PC-9 (cell line): ENCODE measurements at regions not wholly inside any gene's neighbourhood (a gene's known extent, or its start where the extent isn't known, plus 50 kb on each side); places are given as distances from the start of the nearest gene placed in this dataset.
"Not testable (repeated sequence)": the region's sequence is repeated elsewhere in the genome, so short reads cannot be mapped to it uniquely, and the experiment has no call there.

ENCODE experiments used
- BruUV-seq: library from RNA; stranded (reverse); fragments of 400-500 nt; replicated peaks from 2 replicates; lab custom pipeline; 2021; lab: Mats Ljungman, UMichigan
- CTCF ChIA-PET: fragments of 300-600 bp; sonication (Branson Sonifier 250); formaldehyde crosslinking; loops from one replicate; lab custom pipeline; 2022; ENCODE audit warnings: antibody characterized with exemption; lab: Charles Lee
- POLR2A ChIA-PET: fragments of 300-600 bp; sonication (Branson Sonifier 250); formaldehyde crosslinking; loops from one replicate; lab custom pipeline; 2022; ENCODE audit warnings: antibody characterized with exemption; ENCODE audit not compliant: unreplicated experiment; lab: Charles Lee
- DNase-seq, 2 experiments: peaks; one replicate each; pipeline versions ENCODE4 v3.0.0 to v3.0.0-alpha.2; 2015 to 2022; ENCODE audit warnings: mixed read lengths in 1 of 2
- H2AFZ ChIP-seq: fragments of 200-600 bp; sonication (generic); 2 replicates; pipeline ENCODE4 v1.8.1; 2017; ENCODE audit warnings: antibody characterized with exemption
- H3F3A ChIP-seq: fragments of 200-600 bp; sonication (generic); 2 replicates; pipeline ENCODE4 v1.8.1; 2017; ENCODE audit warnings: antibody characterized with exemption, mild to moderate bottlenecking, low read depth; ENCODE audit not compliant: insufficient read depth
- H3K27ac ChIP-seq: fragments of 200-600 bp; sonication (generic); 2 replicates; pipeline ENCODE4 v1.6.1; 2016; ENCODE audit warnings: mixed run types
- H3K27me3 ChIP-seq: fragments of 200-600 bp; sonication (generic); 2 replicates; pipeline ENCODE4 v1.6.1; 2016; ENCODE audit warnings: low read depth, mixed run types; ENCODE audit not compliant: insufficient read depth
- H3K36me3 ChIP-seq: fragments of 200-600 bp; sonication (generic); 2 replicates; pipeline ENCODE4 v1.6.1; 2016; ENCODE audit warnings: low read depth, mixed run types
- H3K4me1 ChIP-seq: fragments of 200-600 bp; sonication (generic); replicated peaks from 2 replicates; pipeline ENCODE4 v1.6.1; 2016; ENCODE audit warnings: mixed run types; ENCODE audit not compliant: insufficient read depth
- H3K4me2 ChIP-seq: fragments of 200-600 bp; sonication (generic); 2 replicates; pipeline ENCODE4 v1.6.1; 2017; ENCODE audit warnings: mixed run types
- H3K4me3 ChIP-seq: fragments of 200-600 bp; sonication (generic); 2 replicates; pipeline ENCODE4 v1.6.1; 2016; ENCODE audit warnings: mixed run types
- H3K79me2 ChIP-seq: fragments of 200-600 bp; sonication (generic); 2 replicates; pipeline ENCODE4 v1.6.1; 2017; ENCODE audit warnings: low read depth, mixed run types
- H3K9me2 ChIP-seq: fragments of 200-600 bp; sonication (generic); 2 replicates; pipeline ENCODE4 v1.8.1; 2017; ENCODE audit warnings: mild to moderate bottlenecking; ENCODE audit not compliant: insufficient read depth
- H3K9me3 ChIP-seq: fragments of 200-600 bp; sonication (generic); 2 replicates; pipeline ENCODE4 v1.8.1; 2016; ENCODE audit warnings: low read depth; ENCODE audit not compliant: insufficient read depth
- H4K20me1 ChIP-seq: fragments of 200-600 bp; sonication (generic); 2 replicates; pipeline ENCODE4 v1.8.1; 2017; ENCODE audit not compliant: insufficient read depth
- CTCF ChIP-seq: fragments of 200-600 bp; sonication (generic); conservative IDR thresholded peaks from 2 replicates; pipeline ENCODE4 v1.6.1; 2017; ENCODE audit warnings: mixed run types, antibody characterized with exemption, mild to moderate bottlenecking, moderate library complexity
- EZH2 ChIP-seq: fragments of 200-600 bp; sonication (generic); IDR thresholded peaks from 2 replicates; pipeline ENCODE4 v1.8.0; 2017; ENCODE audit warnings: antibody characterized with exemption, low read depth
- intact Hi-C: fragments of 100-400 bp; cut with micrococcal nuclease; formaldehyde crosslinking; loops from one replicate; pipeline ENCODE4 v1.10.0; 2022; ENCODE audit not compliant: unreplicated experiment

- TF ChIP-seq CTCF (no peak), EZH2 (no peak)
- H3K4me3 ChIP-seq, result no peak overlapping the region
- no peaks in the 10 kb centered on the region for H3K36me3 ChIP-seq
- no TSS peak for BruUV-seq
- H3K9me3 ChIP-seq, result no peaks in the 10 kb centered on the region
- H3K9me2 ChIP-seq, result no peaks in the 10 kb centered on the region
- ChIA-PET POLR2A (no interaction called here), CTCF (no interaction called here)
- no peak for DNase-seq
- no peaks in the 10 kb centered on the region for H3F3A ChIP-seq
- H4K20me1 ChIP-seq, result no peaks in the 10 kb centered on the region
- H3K79me2 ChIP-seq, result no peaks in the 10 kb centered on the region
- no peaks in the 10 kb centered on the region for H3K4me1 ChIP-seq
- H3K4me2 ChIP-seq, result no peak overlapping the region
- intact Hi-C loops, result no loop called here
- H3K27me3 ChIP-seq, result no peaks in the 10 kb centered on the region
- H3K27ac ChIP-seq, result no peak overlapping the region
- no peak overlapping the region for H2AFZ ChIP-seq
Observed at GRCh38 chr1:213541641-213542040, 446.1 kb upstream of the PROX1 start.

GRCh38 chr1:213545181-213545580 is 442.6 kb upstream of the PROX1 start:
- H3K27me3 ChIP-seq, H4K20me1 ChIP-seq, H3K9me2 ChIP-seq, CTCF ChIA-PET, H3K36me3 ChIP-seq, H3K4me2 ChIP-seq, DNase-seq, H3K79me2 ChIP-seq, BruUV-seq, H3K9me3 ChIP-seq, H3K27ac ChIP-seq, H3F3A ChIP-seq, H2AFZ ChIP-seq, H3K4me3 ChIP-seq, POLR2A ChIA-PET, intact Hi-C loops, H3K4me1 ChIP-seq: not testable (repeated sequence)

- no TSS peak for BruUV-seq
- H3K4me3 ChIP-seq, result no peak overlapping the region
- H3K27ac ChIP-seq, result no peak overlapping the region
- no peaks in the 10 kb centered on the region for H3K9me3 ChIP-seq
- H3K4me1 ChIP-seq, result no peaks in the 10 kb centered on the region
- H3K4me2 ChIP-seq, result no peak overlapping the region
- H3F3A ChIP-seq, result no peaks in the 10 kb centered on the region
- ChIA-PET POLR2A (no interaction called here), CTCF (no interaction called here)
- H3K27me3 ChIP-seq, result no peaks in the 10 kb centered on the region
- no peaks in the 10 kb centered on the region for H3K36me3 ChIP-seq
- no peak for DNase-seq
- no peak overlapping the region for H2AFZ ChIP-seq
- no peaks in the 10 kb centered on the region for H3K79me2 ChIP-seq
- intact Hi-C loops, result no loop called here
- no peak for TF ChIP-seq EZH2
- no peak for TF ChIP-seq CTCF
- no peaks in the 10 kb centered on the region for H3K9me2 ChIP-seq
- H4K20me1 ChIP-seq, result no peaks in the 10 kb centered on the region
Observed at GRCh38 chr1:213549982-213550381, 437.8 kb upstream of the PROX1 start.

- no peaks in the 10 kb centered on the region for H3K9me3 ChIP-seq
- H3K27ac ChIP-seq, result no peak overlapping the region
- no peaks in the 10 kb centered on the region for H3K79me2 ChIP-seq
- TF ChIP-seq CTCF, result no peak
- TF ChIP-seq EZH2, result no peak
- no peaks in the 10 kb centered on the region for H3K4me1 ChIP-seq
- H2AFZ ChIP-seq, result no peak overlapping the region
- ChIA-PET CTCF (no interaction called here), POLR2A (no interaction called here)
- no peaks in the 10 kb centered on the region for H4K20me1 ChIP-seq
- no peaks in the 10 kb centered on the region for H3K9me2 ChIP-seq
- H3K4me3 ChIP-seq, result no peak overlapping the region
- no peak overlapping the region for H3K4me2 ChIP-seq
- no peaks in the 10 kb centered on the region for H3K27me3 ChIP-seq
- no peaks in the 10 kb centered on the region for H3F3A ChIP-seq
- DNase-seq, result no peak
- no peaks in the 10 kb centered on the region for H3K36me3 ChIP-seq
- intact Hi-C loops, result no loop called here
- BruUV-seq, result no TSS peak
Observed at GRCh38 chr1:213550804-213551203, 437.0 kb upstream of the PROX1 start.
